Esophagus mucosa (tissue), 1 donor: ENCODE measurements at regions not wholly inside any gene's neighbourhood (a gene's known extent, or its start where the extent isn't known, plus 50 kb on each side); places are given as distances from the start of the nearest gene placed in this dataset.

Experiments used
- ATAC-seq: fragments of 200-7000 bp; cut with Tn5 transposase; one replicate; pipeline ENCODE4 v1.9.1; 2020
- donor health status: DM: yes; HTN: yes; CAD: no.

DNA sequence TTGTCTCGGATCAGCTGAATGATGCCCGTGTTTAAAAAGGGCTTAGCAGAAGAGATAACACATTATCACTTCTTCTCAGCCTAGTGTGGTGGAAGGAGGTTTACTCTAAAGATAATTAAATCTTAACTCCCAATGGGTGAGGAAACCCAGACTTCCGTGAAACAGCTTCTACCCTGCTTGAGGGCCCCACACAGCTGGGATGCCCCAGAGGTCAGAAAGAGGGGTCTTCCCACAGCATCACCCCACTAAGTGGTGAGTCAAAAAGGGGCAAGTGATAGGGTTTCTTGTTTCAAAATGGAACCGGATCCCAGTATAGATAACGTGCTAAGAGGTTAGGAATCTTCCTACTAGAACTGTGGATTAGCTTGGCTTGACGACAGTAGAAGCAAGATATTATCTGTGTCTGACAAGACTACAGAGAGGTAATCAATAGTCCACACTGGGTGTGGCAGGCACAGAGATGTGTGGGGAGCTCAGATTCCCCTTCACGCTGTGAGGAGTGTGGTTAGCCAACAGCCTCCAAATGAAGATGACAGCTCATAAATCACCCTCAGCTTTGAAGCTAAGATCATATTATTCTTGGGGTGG, 129.6 kb upstream of the COPS8 start:
- ATAC-seq: no peak

DNA sequence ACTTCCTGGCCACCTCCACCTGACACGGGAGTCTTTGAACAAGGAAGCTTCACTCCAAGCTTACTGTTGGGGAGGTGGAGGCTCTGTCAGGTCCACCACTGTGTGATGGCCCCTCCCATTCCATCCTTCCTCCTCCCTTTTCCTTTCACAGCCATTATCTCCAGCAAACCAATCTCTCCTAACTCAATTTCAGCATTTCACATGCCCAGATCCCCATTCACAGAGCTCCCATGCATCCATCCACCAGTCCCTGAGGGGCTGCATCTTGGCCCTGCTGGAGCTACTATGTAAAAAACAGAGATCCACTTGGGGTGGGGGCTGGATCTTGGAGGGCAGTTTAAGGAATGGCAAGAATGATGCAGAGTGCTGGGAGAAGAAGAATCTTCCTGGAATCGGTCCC, 129.0 kb upstream of the COPS8 start:
- ATAC-seq: peak; percentile 29

DNA sequence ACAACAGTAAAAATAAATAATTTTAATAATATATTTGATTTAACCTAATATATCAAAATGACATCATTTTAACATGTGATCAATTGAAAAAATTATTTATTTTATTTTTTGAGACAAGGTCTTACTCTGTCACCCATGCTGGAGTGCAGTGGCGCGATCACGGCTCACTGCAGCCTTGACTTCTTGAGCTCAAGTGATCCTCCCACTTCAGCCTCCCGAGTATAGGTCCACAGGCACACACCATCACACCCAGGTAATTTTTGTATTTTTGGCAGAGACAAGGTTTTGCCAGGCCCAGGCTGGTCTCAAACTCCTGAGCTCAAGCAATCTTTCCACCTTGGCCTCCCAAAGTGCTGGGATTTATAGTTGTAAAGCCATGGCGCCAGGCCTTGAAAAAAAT, 126.7 kb upstream of the COPS8 start:
- ATAC-seq: no peak

DNA sequence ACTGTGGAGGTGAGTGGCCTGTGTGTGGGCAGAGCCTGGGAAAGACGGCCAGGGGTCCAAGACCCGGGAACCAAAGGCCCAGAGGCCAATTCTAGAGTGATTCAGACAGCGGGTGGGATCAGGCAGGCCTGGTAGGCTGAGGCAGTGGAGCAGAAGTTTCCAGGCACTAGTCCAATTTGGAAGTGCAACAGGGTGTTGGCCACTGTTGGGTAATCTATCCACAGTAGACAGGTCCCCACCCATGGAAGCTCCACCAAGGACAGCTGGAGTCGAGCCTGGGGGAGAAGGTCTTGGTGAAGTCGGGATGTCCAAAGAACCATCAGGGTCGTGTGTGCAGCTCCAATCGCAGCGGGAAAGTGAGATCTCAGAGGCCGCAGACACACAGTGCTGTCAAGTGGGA, 125.8 kb upstream of the COPS8 start:
- no peak for ATAC-seq

DNA sequence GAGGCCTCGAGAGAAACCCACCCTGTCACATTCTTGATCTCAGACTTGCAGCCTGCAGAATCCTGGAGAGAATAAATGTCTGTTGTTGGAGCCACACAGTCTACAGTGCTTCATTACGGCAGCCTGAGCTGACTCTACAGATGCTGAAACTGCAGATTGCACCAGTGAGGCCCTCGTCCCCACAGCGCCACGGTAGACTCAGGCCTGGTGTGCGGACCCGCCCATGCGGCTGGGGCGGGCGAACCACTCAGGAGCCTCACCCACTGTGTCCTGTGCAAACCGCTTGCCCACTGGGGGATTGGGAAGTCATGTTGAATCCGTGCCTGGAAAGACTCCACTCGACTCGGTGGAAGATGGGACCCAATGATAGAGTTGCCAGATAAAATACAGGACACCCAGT, 125.2 kb upstream of the COPS8 start:
- no peak for ATAC-seq

DNA sequence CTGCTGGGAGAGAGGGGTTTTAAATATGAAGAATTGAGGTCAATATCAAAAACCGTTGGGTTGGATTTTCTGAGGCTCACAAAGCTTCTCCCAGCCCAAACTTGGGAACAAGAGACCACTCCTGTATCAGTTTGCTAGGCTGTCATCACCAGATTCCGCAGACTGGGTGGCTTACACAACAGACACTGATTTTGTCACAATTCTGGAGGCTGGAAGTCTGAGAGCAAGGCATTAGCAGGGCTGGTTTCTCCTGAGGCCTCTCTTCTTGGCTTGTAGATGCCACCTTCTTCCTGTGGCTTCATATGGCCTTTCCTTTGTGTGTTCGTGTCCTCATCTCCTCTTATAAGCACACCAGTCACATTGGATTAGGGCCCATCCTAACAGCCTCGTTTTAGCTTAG, 122.9 kb upstream of the COPS8 start:
- ATAC-seq: no peak

DNA sequence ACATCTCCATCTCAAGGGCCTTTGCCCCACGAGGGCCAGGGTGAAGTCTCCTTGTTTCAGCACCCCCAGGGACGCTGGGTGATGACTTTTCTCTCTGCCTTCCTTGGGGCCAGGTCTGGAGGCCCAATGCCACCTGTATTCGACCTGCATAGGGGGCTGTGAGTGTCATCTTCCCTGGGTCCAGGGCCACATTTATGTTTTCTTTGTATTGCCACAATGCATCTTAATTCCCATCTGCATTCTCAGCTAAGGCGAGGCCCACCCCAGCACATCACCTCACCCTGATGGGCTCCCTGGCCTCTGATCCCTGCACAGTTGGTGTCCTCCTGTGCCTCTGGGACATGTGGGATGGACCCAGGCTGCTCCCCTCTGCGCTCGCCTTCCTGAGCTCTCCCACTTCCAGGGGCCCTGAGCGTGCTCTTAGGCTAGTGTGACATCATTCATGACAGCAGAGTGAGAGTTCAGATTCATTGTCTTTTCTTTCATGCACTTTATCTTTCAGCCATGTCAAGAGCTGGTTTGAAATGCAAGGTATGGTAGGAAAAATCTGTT, 122.0 kb upstream of the COPS8 start:
- ATAC-seq: no peak

DNA sequence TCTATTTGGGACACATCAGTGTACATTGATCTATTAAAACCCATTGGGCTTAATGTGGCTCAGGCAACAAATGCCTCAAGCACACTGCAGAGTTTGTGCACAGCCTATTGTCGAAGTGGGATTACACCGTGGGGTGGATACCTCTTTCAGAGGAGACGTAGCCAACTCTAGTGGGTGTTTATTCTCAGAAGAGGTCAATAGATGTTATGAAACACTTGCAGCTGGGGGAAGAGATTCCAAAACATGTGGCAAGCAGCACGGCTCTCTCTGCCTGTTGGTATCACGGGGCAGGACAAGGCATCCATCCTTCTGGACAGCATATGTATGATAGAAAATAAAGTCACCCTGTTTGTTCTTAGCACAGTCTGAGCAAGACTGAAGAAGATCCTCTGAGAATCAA, 121.4 kb upstream of the COPS8 start:
- ATAC-seq: no peak

DNA sequence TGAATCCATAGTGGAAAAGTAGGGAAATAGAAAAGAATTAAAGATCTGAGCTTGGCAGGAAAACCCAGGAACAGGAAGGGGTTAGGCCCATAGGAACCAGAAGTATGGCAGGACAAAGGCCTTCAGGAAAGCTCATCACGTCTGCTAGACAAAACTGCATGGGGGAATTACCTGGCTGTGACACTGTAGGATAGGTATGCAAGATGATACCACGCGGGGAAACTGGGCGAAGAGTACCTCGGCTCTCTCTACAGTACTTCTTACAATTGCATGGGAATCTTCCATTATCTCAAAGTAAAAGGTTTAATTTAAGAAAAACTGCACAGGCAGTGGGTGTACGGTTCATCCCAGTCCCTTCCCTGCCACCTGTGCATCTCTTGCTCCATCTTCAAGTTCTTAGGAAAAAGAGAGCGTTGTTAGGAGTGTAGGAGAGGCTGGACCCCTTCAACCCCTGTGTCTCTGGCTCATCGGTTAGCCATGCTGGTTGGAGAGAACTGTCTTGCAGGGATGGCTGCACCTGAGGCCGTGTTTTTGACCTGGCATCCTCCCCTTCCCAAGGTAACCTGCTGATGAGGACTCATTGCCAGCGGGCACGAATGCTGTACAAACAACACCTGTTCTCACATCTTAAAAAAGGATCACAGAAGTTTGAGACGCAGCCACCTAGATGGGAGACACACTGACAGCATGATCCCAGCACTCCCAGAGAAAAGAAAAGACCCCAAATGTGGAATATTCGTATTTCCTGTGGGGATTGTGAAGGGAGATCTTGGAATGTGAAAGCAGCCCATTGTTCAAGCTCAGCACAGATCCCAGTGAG, 120.5 kb upstream of the COPS8 start:
- no peak for ATAC-seq

DNA sequence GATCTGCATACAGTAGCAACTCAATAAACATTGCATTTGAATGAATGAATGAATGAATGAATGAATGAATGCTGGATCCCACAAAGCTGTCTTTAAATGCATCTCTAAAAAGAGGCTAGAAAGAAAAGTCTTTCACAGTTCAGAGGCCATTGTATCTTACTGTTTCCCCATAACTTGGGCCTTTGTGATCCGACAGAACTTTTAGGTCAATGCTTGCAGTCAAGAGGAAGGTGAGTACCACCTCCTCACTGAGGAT, 119.9 kb upstream of the COPS8 start:
- ATAC-seq: no peak

DNA sequence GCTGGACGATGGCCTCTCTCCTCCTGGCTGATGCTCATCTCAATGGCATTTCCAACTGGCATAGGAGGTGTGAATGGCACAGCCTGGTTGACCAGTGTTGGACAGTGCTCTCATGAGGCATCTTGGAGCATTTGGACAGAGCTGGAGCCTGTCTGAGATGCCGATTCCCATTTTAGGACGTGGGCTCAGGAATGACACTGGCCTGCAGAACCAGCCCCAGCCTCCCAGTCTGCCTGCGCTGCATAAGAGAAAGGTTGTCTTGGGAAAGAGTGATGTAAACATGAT, 118.2 kb upstream of the COPS8 start:
- no peak for ATAC-seq

DNA sequence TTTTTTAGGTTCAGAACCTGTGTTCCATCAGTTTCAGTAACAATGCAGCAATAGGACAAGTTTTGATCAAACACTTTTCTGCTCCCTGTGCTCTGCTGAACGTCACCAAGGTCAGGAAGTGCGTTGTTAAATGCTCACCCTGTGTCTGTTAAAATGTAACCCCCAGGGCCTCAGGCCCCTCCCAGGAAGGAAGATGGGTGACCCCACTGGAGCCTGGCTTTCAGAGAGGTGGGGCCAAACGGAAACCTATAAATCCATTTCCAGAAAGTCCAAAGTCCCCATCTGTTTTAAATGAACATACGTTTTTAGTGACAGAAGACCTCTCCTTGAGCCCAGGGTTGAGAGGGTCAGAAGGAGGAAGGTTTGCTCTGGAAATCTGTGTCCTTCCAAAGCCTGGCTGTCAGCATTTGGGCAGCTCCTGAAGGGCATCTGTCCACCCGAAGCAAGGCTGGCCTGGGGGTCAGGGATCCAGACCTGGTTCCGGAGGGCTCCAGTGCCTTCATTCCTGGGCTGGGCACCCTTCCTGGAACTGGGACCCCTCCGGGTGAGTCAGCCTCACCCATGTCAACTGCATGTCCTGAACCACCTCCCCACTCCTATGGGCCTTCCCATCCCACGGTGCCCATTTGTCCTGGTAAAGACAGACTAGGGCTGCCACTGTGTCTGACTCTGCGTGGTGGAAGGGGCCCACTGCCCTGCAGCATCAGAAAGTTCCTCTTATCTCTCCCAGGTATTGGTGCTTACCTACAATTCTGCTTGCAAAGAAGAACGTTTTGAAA, 117.4 kb upstream of the COPS8 start:
- no peak for ATAC-seq

DNA sequence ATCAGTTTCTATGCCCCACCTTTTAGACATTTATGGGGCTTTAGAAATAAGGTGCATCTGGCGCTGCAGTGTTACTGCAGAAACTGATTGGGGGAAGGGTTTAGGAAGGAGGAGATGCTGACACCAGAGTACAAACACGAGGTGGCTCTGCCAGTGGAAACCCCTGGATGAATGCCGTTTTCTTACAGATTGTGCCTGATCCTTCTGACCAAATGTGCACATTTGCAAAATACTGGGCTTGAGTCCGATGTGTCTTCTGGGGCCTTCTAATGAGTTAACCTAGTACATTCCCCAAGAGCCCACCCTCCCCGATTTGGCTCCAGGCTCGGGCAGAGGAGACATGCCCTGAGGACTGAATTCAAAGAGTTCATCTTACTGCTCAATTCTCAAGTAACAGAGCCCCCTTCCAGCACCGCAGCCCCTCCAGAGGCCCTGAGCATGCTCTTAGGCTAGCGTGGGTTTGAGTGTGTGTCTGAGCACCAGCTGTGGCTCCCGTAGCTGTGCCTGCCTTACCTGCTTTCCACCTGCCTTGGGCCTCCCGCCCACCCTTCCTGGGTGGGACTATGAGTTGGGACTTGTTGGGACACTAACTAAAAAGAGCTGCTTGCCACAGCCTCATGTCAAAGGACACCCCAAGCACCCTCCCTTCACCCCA, 116.7 kb upstream of the COPS8 start:
- ATAC-seq: no peak

DNA sequence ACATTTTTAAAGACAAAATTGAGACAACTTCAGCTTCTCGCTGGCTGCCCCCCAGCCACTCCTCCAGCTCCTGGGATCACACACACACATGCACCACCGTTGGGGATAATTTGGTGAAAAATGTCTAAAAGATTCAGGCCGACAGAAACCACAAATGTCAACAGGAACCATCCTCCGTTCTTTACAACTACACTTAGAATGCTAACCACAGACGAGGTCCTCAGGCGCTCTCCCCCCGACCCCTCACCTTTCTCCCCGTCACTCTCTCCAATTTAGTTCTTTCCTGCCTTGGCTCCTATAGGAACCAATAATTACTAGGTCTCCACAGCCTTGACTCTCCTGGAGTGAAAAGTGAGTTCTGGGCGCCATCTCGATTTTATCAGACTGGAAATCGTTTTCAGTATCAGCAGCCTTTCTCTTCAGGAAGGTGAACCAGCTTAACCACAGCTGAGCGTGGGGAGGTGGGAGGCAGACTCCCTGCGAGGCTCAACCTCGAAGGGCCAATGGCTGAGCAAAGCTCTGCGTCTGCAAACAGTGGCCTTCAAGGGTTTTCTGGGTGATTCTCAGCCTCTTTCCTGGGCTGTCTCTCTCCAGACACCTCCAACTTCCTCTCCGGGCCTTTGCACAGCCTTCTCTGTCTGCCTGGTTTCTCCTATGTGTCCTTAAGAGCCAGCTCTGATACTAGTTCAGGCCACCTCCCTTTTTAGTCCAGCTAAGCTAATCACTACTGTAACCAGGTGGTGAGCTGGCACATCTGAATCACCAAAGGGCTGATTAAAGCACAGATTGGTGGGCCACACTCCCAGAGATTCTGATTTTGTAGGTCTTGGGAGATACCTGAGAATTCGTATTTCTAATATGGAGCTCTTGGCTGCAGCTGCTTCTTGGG, 115.7 kb upstream of the COPS8 start:
- ATAC-seq: no peak

DNA sequence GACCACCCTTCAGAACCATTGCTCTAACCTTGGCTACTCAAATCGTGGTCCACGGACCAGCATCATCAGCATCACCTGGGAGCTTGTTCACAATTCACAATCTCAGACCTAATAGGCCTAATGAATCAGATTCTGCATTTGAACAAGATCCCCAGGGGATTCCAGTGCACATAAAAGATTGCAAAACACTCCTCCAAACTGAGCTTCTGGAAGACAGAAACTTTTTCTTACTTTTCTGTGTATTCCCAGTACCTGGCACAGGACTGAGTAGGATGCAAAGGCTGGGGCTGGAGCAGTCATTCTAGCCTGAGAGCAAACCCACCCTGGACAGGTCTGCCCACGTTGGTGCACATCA, 115.1 kb upstream of the COPS8 start:
- ATAC-seq: no peak

DNA sequence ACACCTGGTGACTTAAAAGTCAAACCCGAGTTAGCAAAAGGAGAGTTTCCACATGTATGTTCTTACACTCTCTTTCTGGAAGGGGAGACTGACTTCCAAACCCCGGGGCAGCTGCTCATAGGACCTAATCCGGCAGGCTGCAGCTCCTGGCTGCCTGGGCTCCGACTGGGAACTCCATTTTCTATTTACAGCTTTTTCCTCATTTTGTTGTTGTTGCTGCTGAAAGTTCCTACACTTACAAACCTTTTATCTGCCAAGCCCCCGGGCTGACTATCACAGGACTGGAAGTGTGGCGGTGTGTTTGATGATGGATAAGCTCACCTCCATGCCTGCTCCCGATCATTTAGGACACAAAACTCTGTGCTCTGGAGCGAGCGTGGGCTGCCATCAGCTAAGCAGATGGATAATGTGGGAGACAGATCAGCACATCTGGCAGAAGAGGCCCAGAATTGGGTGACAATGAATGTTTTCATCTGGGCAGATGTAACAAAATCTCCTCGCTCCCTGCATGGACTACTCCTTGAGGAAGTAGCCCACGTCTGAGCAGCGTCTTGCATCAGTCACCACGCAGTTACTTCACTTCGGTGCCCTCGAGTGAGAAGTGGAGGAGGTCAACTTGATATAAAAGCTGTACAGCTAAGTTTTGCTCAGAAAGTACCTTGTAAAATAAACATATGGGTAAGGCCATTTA, 114.4 kb upstream of the COPS8 start:
- ATAC-seq: no peak

DNA sequence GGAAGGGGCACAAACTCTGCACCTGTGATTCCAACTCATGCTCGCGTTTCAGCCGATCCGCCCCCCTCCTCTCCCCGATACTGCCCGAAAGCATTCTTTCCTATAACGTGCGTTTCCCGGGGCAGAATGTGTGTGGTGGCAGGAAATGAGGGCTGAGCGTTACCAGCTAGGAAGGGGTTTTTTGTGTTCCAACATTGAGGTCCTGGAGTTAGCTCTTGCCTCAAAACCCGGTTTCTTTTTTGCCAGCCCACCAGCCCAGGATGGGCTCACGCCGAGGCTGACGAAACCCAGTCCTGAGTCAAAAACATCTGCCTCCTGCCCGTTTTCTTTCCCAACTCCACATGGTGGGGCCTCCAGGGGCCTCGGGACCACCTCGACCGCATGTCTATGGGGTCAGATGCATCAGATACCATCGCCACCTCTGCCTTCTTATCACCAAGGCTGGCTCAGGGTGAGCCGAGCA, 113.7 kb upstream of the COPS8 start:
- ATAC-seq: no peak

DNA sequence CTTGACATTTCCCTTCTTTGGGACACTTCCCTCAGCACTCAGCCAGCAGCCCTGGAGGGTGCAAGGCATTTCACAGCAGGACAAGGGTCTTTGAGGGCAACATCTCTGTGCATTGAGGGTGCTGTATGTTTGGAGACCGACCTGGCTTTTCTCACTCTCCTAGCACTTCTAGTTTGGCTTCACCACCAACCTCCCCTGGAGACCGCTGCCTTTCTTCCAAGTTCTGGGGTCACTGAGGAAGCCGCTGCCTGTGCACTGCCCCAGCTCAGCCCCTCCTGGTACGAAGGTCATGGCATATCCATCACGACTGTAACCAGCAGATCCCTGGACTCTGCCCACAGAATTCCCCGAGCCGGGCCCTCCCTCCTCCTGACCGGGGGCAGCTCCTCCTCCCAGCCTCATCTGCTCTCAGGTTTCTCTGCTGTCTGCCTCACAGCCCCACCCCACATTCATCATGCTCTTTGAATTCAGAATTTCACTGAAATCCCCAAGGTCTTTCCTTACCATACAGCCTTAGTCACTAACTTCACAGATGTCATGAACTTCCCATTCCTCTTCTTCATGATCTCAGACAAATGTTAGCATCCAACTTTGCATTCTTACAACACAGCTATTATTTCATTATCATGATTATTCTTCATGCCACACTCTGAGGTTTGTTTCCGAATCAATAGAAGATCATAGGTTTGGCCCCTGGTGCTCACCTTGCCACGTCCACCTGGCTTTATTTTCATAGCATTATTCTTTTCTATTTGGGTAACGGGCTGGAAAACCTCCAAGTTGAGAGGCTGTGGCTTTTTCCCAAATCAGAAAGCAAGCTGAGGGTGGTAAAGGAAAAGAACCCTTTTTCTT, 113.0 kb upstream of the COPS8 start:
- peak; percentile 82 for ATAC-seq

DNA sequence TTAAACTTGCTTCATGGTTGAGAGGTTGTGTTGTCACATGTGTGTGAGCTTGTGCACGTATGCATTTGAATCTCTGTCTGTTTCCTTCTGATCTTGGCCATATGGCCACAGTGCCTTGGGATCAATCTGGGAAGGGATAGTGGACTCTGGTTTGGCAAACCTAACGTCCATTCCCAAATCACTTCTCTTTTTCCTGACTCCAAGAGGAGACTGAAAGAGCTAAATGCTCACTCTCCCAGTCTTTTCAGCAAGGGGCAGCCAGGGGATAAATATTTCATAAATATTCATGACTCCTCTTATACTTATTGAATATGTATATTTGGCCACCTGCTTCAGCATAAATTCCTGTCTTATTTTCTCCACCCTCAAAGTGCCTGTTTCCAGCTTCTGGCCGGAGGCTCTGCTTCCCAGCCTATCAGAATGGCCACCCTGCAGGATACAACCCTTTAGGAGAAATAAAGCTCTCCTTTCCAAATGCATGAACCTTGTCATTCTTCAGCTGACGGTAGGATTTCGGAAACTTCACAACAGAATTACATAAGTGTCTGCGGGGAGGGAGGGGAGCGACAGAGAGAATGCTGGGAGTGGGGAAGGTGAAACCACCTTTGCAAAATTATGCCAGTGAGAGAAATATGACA, 112.2 kb upstream of the COPS8 start:
- ATAC-seq: no peak

DNA sequence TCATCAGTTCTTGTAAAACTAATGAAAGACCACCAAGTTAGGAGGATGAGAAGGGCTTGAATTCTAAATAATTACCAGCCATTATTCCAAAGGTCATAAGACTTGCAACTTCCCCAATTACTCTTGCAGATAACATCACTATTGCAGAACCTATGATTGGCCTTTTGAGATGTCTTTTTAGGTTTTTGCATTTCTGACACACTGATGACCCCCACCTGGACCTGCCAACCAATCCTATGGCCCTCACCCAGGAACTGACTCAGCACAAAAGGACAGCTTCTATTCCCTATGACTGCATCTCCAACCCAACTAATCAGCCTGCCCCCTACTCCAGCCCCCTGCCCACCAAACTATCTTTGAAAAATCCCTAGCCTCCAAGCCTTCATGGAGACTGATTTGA, 111.5 kb upstream of the COPS8 start:
- no peak for ATAC-seq
